Stimulated activated CD8-positive, alpha-beta memory T cell treated with anti-CD3 and anti-CD28 coated beads, Interleukin-2, amount 100 ng/mL, for 48 hours (primary cell): ENCODE measurements at regions not wholly inside any gene's neighbourhood (a gene's known extent, or its start where the extent isn't known, plus 50 kb on each side); places are given as distances from the start of the nearest gene placed in this dataset.
"Not testable (repeated sequence)": the region's sequence is repeated elsewhere in the genome, so short reads cannot be mapped to it uniquely, and the experiment has no call there.

Experiments used
- DNase-seq, 2 donors: peaks; one replicate each; pipeline ENCODE4 v3.0.0-alpha.2; 2020; ENCODE audit warnings: low read depth in 2 of 2

- no peak for DNase-seq
These were observed 190.5 kb upstream of the NECTIN3 start for GRCh38 chr3:110881069-110881468.

- DNase-seq: no peak
These were observed 185.3 kb upstream of the NECTIN3 start for GRCh38 chr3:110886222-110886893.

- DNase-seq: no peak
These were observed 184.4 kb upstream of the NECTIN3 start for GRCh38 chr3:110887176-110887575.

GRCh38 chr3:110888625-110889375, 182.8 kb upstream of the NECTIN3 start:
- not testable (repeated sequence) for DNase-seq

GRCh38 chr3:110889376-110889699, 182.3 kb upstream of the NECTIN3 start:
- not testable (repeated sequence) for DNase-seq

- no peak for DNase-seq
These were observed 177.0 kb upstream of the NECTIN3 start for GRCh38 chr3:110894574-110894973.

- DNase-seq: no peak
These were observed 176.6 kb upstream of the NECTIN3 start for GRCh38 chr3:110895054-110895453.

GRCh38 chr3:110897046-110897445, 174.6 kb upstream of the NECTIN3 start:
- no peak for DNase-seq

- no peak for DNase-seq
These were observed 171.0 kb upstream of the NECTIN3 start for GRCh38 chr3:110900576-110900975.

- no peak for DNase-seq
These were observed 170.1 kb upstream of the NECTIN3 start for GRCh38 chr3:110901536-110901935.

- DNase-seq: no peak
These were observed 169.0 kb upstream of the NECTIN3 start for GRCh38 chr3:110902453-110903085.

GRCh38 chr3:110903771-110904519, 167.7 kb upstream of the NECTIN3 start:
- no peak for DNase-seq

- no peak for DNase-seq
These were observed 167.1 kb upstream of the NECTIN3 start for GRCh38 chr3:110904520-110904890.

GRCh38 chr3:110905121-110905520, 166.5 kb upstream of the NECTIN3 start:
- no peak for DNase-seq

- DNase-seq: no peak
These were observed 161.8 kb upstream of the NECTIN3 start for GRCh38 chr3:110909839-110910238.

- DNase-seq: no peak
These were observed 161.2 kb upstream of the NECTIN3 start for GRCh38 chr3:110910346-110910955.

GRCh38 chr3:110918963-110919362, 152.7 kb upstream of the NECTIN3 start:
- DNase-seq: no peak

- DNase-seq: no peak
These were observed 145.8 kb upstream of the NECTIN3 start for GRCh38 chr3:110925798-110926197.

GRCh38 chr3:110928016-110928662, 143.5 kb upstream of the NECTIN3 start:
- DNase-seq: no peak

- no peak for DNase-seq
These were observed 141.8 kb upstream of the NECTIN3 start for GRCh38 chr3:110929816-110930215.

GRCh38 chr3:110932567-110932966, 139.0 kb upstream of the NECTIN3 start:
- no peak for DNase-seq
